GM21423 (cell line): ENCODE measurements at regions not wholly inside any gene's neighbourhood (a gene's known extent, or its start where the extent isn't known, plus 50 kb on each side); places are given as distances from the start of the nearest gene placed in this dataset.
"Not testable (repeated sequence)": the region's sequence is repeated elsewhere in the genome, so short reads cannot be mapped to it uniquely, and the experiment has no call there.

Source experiments
- ATAC-seq: cut with Tn5 transposase; IDR thresholded peaks from one replicate; pipeline ENCODE4 v1.9.1; 2021; ENCODE audit warnings: mild to moderate bottlenecking, moderate library complexity; ENCODE audit not compliant: unreplicated experiment

DNA sequence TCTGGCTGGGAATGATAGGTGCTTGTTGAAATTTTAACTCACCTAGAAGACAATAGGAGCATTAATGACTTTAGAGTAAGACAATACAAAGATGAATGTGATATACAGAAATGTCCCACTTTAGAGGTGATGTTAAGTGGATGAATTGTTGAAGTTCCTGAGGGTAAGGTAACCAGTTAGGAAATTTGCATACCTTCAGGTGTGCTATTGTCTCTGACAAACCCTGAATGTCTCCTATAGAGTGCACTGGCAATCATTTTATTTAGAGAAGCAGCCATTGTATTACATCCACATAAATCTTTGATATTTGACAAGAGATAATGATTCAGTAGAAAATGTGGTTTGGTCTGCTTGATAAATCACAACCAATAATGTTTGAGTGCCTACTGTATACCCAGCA is 228.5 kb downstream of the RNF144A start:
- no peak for ATAC-seq

DNA sequence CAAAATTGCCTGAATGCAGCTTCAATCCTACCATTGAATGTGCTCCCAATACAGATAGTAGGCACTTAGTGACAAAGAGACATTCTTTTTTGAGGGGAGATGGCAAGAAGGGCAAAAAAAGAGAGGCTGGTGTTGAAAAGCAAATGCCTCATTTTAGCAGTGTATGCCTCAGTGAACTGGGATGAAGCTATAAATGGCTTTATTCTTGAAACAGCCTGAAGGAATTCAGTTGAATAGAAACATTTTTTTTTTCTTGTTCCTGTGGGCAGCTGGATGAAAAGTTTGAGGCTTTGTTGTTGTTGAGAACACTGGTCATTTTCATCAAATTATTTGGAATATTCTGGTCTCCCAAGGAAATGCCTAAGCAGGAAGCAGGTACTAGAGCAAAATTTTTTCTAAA is 228.9 kb downstream of the RNF144A start:
- ATAC-seq = no peak

DNA sequence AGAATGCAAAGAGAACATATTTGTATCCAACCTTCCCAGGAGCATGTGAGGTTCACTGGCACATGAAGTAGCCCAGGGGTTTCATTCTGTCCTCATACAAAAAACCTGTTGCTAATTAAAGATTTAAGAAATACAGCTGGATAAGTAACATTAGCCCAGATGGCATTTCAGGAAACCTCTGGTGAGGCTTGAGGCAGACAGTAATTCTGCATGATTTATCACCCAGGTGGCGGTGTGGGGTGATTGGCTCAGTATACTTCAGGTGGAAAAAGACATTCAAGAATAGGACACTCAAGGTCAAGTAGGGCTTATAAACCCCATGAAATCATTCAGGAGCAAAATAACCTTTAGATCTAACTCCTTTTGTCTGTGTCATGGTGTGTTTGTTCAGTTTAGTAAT is 237.4 kb downstream of the RNF144A start:
- ATAC-seq = no peak

DNA sequence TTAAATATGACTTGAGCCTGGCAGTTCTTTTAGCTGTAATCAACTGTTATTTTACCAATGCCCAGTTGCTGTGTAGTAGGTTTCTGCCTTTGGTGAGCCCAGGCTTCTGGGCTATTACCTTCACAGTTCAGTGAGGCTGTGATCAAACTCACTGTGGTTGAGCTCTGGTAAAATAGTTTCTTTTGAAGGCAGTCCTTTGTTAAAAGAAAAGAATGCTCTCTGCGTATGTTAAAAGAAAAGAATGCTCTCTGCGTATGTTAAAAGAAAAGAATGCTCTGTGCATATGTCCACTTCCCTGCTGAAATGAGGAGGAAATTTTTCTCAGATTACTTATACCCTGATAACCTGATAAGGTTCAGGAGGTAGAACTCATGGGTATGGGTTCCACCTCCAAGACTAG is 244.3 kb downstream of the RNF144A start:
- ATAC-seq = no peak

DNA sequence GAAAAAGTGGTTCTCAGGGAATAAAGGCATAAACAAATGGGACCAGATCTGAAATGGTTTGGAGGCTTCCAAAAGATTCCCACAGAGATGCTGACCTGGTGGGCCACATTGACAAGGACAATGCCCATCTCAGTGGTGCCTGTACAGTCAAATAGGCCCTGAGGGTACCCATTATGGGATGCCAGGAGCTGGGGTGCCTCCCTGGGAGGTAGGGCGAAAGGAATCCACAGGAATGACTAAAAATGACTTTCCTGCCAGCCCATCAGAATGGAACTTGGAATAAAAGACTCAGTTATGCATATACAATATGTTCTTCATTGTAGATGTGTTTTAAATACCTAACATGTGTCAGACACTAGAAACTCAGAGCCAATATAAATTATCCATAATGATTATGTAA is 248.5 kb downstream of the RNF144A start:
- no peak for ATAC-seq

DNA sequence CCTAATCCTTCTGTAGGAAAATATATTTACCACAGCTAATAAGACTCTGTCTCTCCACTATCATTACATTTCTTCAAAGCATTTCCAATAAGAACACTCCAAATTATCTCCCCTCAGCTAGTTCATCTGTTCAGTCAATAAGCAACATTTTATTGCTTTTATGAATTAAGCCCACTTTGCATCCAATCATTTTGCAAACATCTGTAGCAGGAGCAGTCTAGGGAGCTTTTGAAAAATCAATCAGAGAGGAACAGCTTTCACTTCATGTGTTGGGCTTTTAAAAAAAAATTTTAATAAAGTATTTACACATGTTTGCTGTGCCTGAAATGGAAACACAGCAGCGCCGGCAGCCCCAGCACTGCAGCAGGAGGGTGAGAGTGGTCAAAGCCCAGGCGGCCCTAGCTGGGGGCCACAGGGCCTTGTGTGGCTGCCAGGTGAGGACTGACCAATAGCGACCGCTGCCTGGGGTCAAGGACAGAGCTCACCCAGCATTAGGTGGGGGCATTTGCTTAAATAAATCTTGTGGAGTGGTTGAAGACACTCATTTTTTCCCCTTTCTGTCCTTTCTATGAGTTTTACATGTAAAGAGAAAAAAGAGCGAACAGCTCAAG is 250.7 kb downstream of the RNF144A start:
- no peak for ATAC-seq

DNA sequence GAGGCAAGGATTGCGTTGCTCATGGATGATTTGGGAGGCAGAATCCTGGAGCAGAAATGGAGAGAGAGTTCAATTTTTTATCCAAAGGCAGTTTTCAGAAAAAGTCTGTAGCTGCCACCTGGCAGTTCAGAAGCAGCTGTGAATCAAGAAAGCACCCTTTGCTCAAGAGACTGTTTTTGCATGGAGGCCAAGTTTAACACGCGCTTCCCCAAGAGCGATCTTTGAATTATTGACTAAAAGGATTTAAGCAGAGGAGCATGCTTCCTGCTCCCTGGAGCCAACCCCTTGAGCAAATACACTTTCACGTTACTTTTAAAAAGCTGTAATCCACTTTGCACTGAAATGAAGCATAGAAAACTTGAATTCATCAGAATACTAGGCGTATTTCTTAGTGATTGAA is 252.4 kb downstream of the RNF144A start:
- no peak for ATAC-seq

DNA sequence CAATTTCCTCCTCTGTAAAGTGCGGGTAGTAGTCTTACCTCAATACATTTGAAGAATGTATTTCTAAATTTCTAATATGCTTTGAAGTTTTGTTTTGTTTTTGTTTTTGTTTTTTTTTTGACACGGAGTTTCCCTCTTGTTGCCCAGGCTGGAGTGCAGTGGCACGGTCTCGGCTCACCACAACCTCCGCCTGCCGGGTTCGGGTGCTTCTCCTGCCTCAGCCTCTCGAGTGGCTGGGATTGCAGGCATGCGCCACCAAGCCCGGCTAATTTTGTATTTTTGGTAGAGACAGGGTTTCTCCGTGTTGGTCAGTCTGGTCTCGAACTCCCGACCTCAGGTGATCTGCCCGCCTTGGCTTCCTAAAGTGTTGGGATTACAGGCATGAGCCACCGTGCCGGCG is 261.8 kb downstream of the RNF144A start:
- ATAC-seq = not testable (repeated sequence)

DNA sequence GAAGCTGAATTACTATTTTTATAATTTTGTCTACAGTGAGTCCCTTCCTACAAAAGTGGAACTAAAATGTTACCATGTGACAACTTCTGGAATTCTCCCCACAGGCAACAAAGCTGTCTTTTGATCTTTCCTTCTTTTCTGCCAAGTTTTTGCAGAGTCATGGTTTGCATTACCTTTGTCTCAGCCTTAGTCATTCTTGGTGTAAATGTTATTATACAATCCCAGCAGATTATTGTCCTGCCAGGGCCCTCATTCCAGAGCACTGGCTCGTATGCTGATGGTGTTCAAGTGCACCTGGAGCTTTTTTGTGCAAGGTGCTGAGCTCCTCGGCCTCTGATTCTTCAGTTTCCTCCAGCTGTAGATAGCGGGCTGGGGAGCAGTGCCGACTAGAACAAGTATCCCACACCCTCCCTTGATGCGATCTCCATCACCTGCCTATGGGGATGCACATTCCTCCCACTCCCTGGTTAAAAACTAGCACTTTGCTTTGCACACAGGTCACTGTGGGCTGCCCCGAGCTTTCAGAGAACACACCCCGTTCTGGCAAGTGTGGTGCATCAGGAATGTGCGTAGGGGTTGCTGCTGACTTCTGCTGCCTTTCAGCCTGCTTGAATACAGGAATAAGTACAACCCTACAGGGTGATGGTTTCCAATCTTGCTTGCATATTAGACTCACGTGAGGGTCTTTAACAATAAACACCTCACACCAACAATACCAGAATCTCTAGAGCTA is 263.6 kb downstream of the RNF144A start:
- ATAC-seq = no peak

DNA sequence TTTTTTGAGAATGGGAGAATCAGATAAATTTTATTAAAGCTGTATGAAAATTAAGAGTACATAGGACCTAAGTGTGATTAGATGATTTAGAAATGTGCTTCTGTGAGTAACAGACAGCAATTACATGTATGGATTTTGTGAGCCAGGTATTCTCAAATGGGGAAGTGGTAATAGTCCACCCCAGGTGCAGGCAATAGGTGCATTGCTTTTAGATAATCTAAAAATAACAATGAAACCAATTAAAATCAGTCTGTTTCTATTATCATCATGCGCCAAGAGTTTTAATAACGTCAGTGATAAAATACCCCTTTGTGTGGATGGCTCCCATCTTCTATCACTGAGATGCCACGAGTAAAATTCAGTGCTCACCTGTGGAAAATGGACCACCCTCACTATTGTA is 265.3 kb downstream of the RNF144A start:
- no peak for ATAC-seq

DNA sequence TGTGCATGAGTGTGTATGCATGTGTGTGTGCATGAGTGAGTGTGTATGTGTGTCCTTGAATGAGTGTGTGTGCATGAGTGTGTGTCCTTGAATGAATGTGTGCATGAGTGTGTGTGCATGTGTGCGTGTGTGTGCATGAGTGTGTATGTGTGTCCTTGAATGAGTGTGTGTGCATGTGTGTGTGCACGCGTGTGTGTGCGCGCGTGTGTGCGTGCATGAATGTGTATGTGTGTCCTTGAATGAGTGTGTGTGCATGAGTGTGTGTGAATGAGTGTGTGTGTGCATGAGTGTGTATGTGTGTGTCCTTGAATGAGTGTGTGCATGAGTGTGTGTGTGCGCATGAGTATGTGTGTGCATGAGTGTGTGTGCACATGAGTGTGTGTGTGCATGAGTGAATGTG is 271.9 kb downstream of the RNF144A start:
- ATAC-seq = no peak

DNA sequence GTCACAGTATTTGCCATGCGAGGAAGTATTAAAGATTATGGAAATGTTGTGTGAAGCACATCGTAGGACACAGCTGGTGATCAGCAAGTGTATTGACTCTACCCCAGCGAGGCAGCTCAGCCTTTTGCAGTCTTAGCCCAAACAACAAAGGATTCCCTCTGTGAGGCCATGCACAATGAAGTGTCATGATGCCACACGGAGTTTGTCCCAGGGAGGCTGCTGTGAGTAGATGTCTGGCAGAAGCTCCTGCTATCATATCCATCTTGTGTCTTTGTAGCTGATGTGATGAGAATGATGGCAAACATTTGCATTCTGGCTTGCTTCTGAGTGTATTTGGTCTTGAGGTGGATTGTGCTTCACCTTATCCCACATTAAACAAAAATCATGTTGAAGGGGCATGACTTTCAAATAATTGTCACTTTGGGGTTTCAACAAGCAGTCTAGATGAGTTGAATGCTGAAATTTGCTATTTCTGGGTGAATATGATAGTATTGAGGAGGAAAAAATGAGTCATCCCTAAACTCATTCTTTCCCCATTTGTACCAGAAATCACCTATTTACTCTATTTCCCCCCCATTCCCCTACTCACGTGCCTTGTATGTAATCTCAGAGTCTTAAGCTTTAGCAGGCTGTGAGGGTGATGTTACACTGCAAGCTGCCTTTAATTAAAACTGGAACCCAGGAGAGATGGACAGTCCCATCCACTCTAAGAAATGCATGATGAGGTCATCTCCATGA is 273.5 kb downstream of the RNF144A start:
- no peak for ATAC-seq

DNA sequence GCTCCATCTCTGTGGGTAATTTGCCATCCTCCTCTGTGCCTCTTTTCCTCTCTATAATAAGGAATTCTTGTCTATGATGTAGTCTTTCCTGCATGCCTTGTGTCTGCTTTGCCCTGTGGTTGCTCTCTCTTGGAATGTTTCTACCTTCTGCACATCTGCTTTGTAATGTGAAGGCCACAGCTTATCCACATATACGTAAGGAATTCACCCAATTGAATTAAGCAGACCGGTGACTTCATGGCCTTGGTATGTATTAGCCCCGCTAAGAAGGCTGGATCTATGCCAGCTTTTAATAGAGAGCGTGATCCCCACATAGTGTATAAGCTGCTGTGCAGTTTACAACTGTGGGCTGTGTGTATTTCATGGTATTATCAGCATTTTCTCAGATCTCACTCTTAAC is 274.7 kb downstream of the RNF144A start:
- no peak for ATAC-seq

DNA sequence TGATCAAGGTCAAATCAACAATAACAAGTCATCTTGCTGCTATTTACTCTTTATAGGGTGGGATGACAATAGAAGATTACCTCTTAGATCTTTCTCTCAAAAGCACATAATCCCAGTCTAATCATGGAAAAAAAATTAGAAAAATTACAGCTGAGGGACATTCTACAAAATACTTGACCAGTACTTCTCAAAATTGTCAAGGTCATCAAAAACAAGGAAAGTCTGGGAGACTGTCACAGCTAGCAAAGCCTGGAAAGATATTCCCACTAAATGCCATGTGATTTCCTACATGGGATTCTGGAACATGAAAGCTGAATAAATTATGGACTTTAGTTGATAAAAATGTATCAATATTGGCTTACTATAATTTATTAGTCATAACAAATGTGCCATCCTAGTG is 276.2 kb downstream of the RNF144A start:
- no peak for ATAC-seq

DNA sequence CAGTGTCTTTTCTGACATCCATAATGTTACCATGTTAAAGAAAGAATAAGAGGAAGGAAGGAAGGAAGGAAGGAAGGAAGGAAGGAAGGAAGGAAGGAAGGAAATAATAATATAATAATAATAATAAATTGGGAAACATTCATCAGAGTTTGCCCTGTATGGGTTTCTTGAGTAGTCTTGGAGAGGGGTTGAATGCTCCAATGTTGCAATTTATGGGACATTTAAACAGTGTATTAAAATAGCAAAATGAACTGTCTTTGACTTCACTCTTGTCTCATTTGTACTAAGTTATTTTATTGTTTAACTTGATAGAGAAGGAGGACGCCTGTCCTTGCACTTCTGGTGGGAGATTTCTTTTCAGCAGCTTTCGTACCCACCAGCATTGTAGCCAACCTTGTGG is 277.7 kb downstream of the RNF144A start:
- ATAC-seq = no peak

DNA sequence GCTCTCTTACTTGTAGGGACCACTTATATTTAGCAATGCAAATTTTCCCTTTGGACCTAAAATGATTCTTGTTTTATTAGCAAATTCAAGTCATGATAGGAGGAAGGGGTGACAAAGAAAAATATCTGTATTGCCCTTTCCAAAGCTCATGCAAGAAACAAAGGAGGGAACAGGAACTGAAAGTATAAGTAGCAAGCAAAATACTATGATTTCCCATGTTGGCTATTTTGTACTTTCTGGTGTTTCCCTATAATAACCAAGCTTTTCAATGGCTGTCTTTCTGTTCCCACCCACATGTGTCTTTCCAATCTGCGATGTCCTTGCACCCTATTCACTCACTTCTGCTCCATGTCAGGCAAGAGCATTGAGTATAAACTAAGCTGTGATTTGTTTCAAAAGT is 279.7 kb downstream of the RNF144A start:
- no peak for ATAC-seq

DNA sequence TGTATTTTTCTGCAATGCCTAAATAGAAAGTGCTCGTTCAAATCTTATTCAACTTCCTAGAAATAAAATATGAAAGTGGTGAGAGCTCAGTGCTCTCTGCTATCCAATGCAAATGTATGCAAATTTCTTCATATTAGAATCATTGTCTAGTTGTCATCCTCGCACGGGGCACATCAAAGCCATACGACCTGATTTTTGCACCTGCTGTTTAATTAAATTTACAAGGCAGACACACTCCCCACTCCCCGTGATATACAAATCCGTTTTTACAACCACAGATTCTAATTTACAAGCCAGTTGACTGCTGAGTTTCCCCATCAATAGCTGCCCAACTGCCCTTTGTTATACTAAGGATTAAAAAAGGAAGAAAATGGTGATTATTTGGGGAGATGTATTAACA is 284.6 kb downstream of the RNF144A start:
- ATAC-seq = no peak

DNA sequence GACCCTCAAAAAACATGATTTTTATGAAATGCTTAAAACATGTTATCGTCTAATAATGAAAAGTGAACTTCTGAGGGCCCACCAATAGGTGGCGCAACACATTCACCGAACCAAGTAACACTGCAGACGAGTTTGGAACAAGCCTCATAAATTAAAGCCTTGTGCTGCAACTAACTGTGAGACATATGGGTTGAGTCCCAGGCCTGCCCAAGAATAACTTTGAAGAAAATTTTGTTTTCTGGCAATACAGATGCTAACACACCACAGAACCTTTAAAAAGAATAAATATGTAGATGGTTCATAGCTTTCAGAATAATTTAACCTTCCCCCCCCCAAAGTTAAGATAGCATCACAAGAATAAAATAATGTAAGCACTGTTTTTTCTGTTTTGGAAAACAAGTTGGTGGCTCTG is 285.9 kb downstream of the RNF144A start:
- ATAC-seq = no peak

DNA sequence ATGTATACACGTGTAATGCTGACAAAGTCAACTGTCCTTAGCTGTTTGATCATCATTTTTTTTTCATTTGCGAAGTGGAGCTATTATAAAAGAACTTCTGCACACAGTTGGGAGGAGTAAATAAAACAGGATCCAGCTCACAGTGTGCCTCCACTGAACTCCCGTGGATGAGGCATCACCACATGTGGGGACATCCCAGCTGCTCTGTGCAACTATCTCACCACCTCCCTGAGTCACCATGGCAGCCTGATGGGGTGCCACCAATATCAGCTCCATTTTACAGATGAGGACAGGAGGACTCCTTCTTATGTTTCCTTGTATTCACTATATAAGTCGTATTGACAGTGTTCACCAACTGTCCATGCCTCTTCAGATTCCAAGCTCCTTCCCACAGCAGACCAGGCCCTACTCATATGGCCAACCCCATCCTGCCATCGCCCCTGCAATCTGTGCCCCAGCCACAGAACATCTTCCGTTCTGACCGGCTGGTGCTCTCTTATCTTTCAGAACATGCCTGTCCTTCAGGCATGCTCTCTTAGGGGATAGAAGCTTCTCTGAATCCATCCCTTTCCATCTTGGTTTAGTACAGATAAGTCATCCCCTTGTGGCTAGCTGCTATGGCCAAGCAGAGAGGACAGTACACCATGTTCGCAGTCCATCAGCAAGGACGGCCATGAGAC is 288.1 kb downstream of the RNF144A start:
- no peak for ATAC-seq

DNA sequence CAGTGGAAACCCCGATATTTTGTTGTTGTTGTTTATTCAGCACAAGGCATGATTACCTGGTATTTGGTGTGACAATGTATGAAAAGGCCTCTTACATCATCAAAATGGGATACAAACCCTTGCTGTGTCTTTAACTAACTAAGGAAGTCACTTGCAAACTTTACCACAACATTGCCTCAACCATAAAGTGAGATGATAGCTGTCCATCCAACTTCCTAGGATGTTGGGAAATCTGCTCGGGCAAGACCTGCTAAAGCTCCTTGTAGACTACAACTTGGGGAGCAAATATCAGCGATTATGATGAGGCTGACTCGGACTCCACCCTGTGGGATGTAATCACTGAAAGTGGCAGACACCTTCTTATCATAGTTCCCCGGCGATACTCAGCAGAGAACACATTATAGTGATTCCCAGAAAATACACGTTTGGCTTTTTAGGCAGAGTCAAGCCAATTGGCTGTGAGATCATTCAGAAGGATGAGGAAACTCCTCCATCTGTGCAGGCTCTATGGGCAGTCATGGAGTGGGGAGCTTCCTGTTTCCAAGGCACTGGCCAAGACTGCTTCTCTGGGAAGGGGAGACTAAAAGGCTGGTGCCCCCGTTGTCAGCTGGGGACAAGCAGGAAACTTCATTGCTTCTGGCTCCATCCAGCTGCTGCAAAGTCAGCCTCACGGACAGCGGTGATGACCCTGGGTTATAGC is 289.0 kb downstream of the RNF144A start:
- ATAC-seq = no peak

DNA sequence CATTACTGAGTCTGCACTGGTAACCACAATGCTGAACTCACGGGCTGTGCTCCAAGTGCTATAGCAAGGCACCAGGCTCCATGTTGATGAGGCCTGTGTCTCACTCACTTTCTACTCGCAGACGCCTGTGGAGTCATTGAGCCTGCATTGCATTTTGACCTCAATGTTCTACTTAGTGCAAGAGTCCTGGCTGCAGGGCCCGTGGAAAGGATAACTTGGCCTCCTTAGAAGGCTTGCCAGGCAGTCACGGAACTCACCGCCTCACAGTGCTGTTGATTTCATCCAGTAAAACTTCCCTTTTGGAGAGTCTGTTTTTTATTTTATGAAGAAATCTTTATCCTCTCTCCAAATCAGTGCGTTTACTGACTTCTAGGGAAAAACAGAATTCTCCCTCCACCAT is 290.4 kb downstream of the RNF144A start:
- no peak for ATAC-seq
